Skeletal muscle satellite cell (primary cell): ENCODE measurements at regions not wholly inside any gene's neighbourhood (a gene's known extent, or its start where the extent isn't known, plus 50 kb on each side); places are given as distances from the start of the nearest gene placed in this dataset.

Experiments used
- H3K27me3 ChIP-seq: 2 replicates; pipeline ENCODE4 v1.7.0; 2013; ENCODE audit warnings: low read length; ENCODE audit not compliant: control insufficient read depth, insufficient read depth
- H3K36me3 ChIP-seq: 2 replicates; pipeline ENCODE4 v1.7.0; 2013; ENCODE audit warnings: mild to moderate bottlenecking, control low read depth, low read length; ENCODE audit not compliant: insufficient read depth
- H3K4me1 ChIP-seq: 2 replicates; pipeline ENCODE4 v1.7.0; 2013; ENCODE audit warnings: low read length; ENCODE audit not compliant: control insufficient read depth, insufficient read depth
- H3K4me2 ChIP-seq: 2 replicates; pipeline ENCODE4 v1.7.0; 2013; ENCODE audit warnings: mild to moderate bottlenecking, low read length
- H3K4me3 ChIP-seq: 2 replicates; pipeline ENCODE4 v1.7.0; 2013; ENCODE audit warnings: low read length
- H3K9ac ChIP-seq: 2 replicates; pipeline ENCODE4 v1.7.0; 2013; ENCODE audit warnings: mild to moderate bottlenecking, low read depth, low read length, moderate library complexity
- H3K9me3 ChIP-seq: replicated peaks from 2 replicates; pipeline ENCODE4 v1.7.0; 2013; ENCODE audit warnings: mild to moderate bottlenecking, control low read depth, low read length

GRCh38 chr18:45423659-45424058 lies 191.6 kb upstream of the SLC14A2 start:
- H3K27me3 ChIP-seq: peaks cover 31% of the 10 kb centered on the region
- H3K9ac ChIP-seq: no peak overlapping the region
- no peaks in the 10 kb centered on the region for H3K36me3 ChIP-seq
- H3K4me3 ChIP-seq: no peak overlapping the region
- H3K4me2 ChIP-seq: no peak overlapping the region
- no peaks in the 10 kb centered on the region for H3K4me1 ChIP-seq
- no peaks in the 10 kb centered on the region for H3K9me3 ChIP-seq

- H3K9ac ChIP-seq: no peak overlapping the region
- H3K36me3 ChIP-seq: no peaks in the 10 kb centered on the region
- H3K4me3 ChIP-seq: no peak overlapping the region
- no peaks in the 10 kb centered on the region for H3K9me3 ChIP-seq
- H3K4me1 ChIP-seq: no peaks in the 10 kb centered on the region
- H3K27me3 ChIP-seq: peaks cover 41% of the 10 kb centered on the region
- H3K4me2 ChIP-seq: no peak overlapping the region
These were observed 185.2 kb upstream of the SLC14A2 start for GRCh38 chr18:45430041-45430440.

GRCh38 chr18:45435810-45436209 lies 179.5 kb upstream of the SLC14A2 start:
- H3K4me2 ChIP-seq: no peak overlapping the region
- no peak overlapping the region for H3K9ac ChIP-seq
- no peaks in the 10 kb centered on the region for H3K9me3 ChIP-seq
- H3K27me3 ChIP-seq: peaks cover 14% of the 10 kb centered on the region
- no peaks in the 10 kb centered on the region for H3K4me1 ChIP-seq
- no peak overlapping the region for H3K4me3 ChIP-seq
- no peaks in the 10 kb centered on the region for H3K36me3 ChIP-seq

- Histone ChIP-seq H3K4me2 (no peak overlapping the region), H3K36me3 (no peaks in the 10 kb centered on the region), H3K27me3 (peaks cover 15% of the 10 kb centered on the region), H3K4me1 (no peaks in the 10 kb centered on the region), H3K9ac (no peak overlapping the region), H3K4me3 (no peak overlapping the region), H3K9me3 (no peaks in the 10 kb centered on the region)
These were observed 177.9 kb upstream of the SLC14A2 start for GRCh38 chr18:45437366-45437765.

GRCh38 chr18:45439851-45440645 lies 175.2 kb upstream of the SLC14A2 start:
- Histone ChIP-seq H3K36me3 (no peaks in the 10 kb centered on the region), H3K9me3 (no peaks in the 10 kb centered on the region)

GRCh38 chr18:45441110-45441847 lies 174.0 kb upstream of the SLC14A2 start:
- H3K4me1 ChIP-seq: no peaks in the 10 kb centered on the region
- H3K27me3 ChIP-seq: peaks cover 29% of the 10 kb centered on the region
- H3K4me2 ChIP-seq: no peak overlapping the region
- H3K36me3 ChIP-seq: no peaks in the 10 kb centered on the region
- no peaks in the 10 kb centered on the region for H3K9me3 ChIP-seq
- H3K4me3 ChIP-seq: no peak overlapping the region
- no peak overlapping the region for H3K9ac ChIP-seq

More at GRCh38 chr18:45439851-45440645, 175.2 kb upstream of the SLC14A2 start:
- no peak overlapping the region for H3K4me2 ChIP-seq
- H3K27me3 ChIP-seq: peaks cover 22% of the 10 kb centered on the region
- no peak overlapping the region for H3K9ac ChIP-seq
- no peak overlapping the region for H3K4me3 ChIP-seq
- H3K4me1 ChIP-seq: no peaks in the 10 kb centered on the region

- Histone ChIP-seq H3K4me3 (no peak overlapping the region), H3K4me1 (no peaks in the 10 kb centered on the region), H3K9ac (no peak overlapping the region), H3K9me3 (no peaks in the 10 kb centered on the region), H3K4me2 (no peak overlapping the region), H3K36me3 (no peaks in the 10 kb centered on the region), H3K27me3 (peaks cover 34% of the 10 kb centered on the region)
These were observed 171.2 kb upstream of the SLC14A2 start for GRCh38 chr18:45444040-45444439.

- no peak overlapping the region for H3K9ac ChIP-seq
- H3K9me3 ChIP-seq: no peaks in the 10 kb centered on the region
- no peaks in the 10 kb centered on the region for H3K36me3 ChIP-seq
- H3K4me3 ChIP-seq: no peak overlapping the region
- H3K4me2 ChIP-seq: no peak overlapping the region
- peaks cover 33% of the 10 kb centered on the region for H3K27me3 ChIP-seq
- H3K4me1 ChIP-seq: no peaks in the 10 kb centered on the region
These were observed 167.7 kb upstream of the SLC14A2 start for GRCh38 chr18:45447355-45448265.

GRCh38 chr18:45448871-45449270 lies 166.4 kb upstream of the SLC14A2 start:
- Histone ChIP-seq H3K36me3 (no peaks in the 10 kb centered on the region), H3K4me1 (no peaks in the 10 kb centered on the region), H3K4me2 (no peak overlapping the region), H3K4me3 (no peak overlapping the region), H3K27me3 (peaks cover 35% of the 10 kb centered on the region), H3K9ac (no peak overlapping the region), H3K9me3 (no peaks in the 10 kb centered on the region)

- no peak overlapping the region for H3K4me2 ChIP-seq
- H3K9ac ChIP-seq: no peak overlapping the region
- H3K4me3 ChIP-seq: no peak overlapping the region
- H3K36me3 ChIP-seq: no peaks in the 10 kb centered on the region
- no peaks in the 10 kb centered on the region for H3K9me3 ChIP-seq
- no peaks in the 10 kb centered on the region for H3K4me1 ChIP-seq
- H3K27me3 ChIP-seq: peaks cover 27% of the 10 kb centered on the region
These were observed 165.7 kb upstream of the SLC14A2 start for GRCh38 chr18:45449418-45450227.
